Colonic mucosa (tissue), 4 donors: ENCODE measurements at regions not wholly inside any gene's neighbourhood (a gene's known extent, or its start where the extent isn't known, plus 50 kb on each side); places are given as distances from the start of the nearest gene placed in this dataset.

ENCODE experiments used
- DNase-seq: peaks from one replicate; pipeline ENCODE4 v3.0.0-alpha.2; 2020
- H3K27ac ChIP-seq: fragments of 200-600 bp; one replicate; pipeline ENCODE4 v1.8.0; 2021
- H3K27me3 ChIP-seq: fragments of 200-600 bp; one replicate; pipeline ENCODE4 v1.8.0; 2021
- H3K36me3 ChIP-seq: fragments of 200-600 bp; one replicate; pipeline ENCODE4 v1.8.0; 2021
- H3K4me1 ChIP-seq: fragments of 200-600 bp; one replicate; pipeline ENCODE4 v1.8.0; 2021; ENCODE audit warnings: mild to moderate bottlenecking
- H3K4me3 ChIP-seq: fragments of 200-600 bp; one replicate; pipeline ENCODE4 v1.8.0; 2021
- H3K9ac ChIP-seq, 2 donors: one replicate each; pipeline ENCODE4 v1.7.0; 2013; ENCODE audit warnings: control low read depth in 2 of 2, low read depth in 2 of 2, low read length in 2 of 2
- H3K9me3 ChIP-seq: fragments of 200-600 bp; one replicate; pipeline ENCODE4 v1.8.0; 2021
- intact Hi-C: fragments of 100-400 bp; cut with DNase I; formaldehyde crosslinking; loops from one replicate; pipeline ENCODE4 v1.14.1; 2022
- TF ChIP-seq, protein P1 (sequence below): fragments of 200-600 bp; IDR thresholded peaks from one replicate; pipeline ENCODE4 v1.8.0; 2022; ENCODE audit warnings: antibody characterized with exemption, mild to moderate bottlenecking
- donor health status: healthy.
- donor health status: DM: no; HTN: no; CAD: no.
- donor health status: DM: no; HTN: no; CAD: no.

DNA sequence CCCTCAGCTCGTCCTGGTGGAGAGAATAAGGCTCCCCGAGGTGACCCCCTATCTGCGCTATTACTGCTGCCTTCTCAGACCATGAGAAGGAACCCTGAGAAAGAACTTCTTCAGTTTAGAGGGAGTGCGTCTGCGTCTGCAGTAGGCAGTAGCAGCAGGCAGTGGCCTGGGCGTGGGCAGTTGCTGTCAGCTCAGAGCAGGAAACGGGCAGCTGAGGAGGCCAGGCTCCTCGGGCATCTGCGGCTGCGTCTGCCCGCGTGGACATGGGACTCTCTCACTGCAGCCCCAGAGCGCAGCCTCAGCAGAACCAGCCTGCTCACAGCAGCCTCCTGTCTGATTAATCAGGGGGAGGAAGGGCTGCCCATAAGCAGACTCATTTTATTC lies 49.8 kb upstream of the FCN1 start:
- no peak overlapping the region for H3K4me3 ChIP-seq
- no peak for DNase-seq
- intact Hi-C loops, result no loop called here
- H3K27me3 ChIP-seq, result no peaks in the 10 kb centered on the region
- no peak overlapping the region for H3K27ac ChIP-seq
- H3K36me3 ChIP-seq, result no peaks in the 10 kb centered on the region
- no peaks in the 10 kb centered on the region for H3K9me3 ChIP-seq
- no peak overlapping the region for H3K9ac ChIP-seq
- TF ChIP-seq, protein P1, sequence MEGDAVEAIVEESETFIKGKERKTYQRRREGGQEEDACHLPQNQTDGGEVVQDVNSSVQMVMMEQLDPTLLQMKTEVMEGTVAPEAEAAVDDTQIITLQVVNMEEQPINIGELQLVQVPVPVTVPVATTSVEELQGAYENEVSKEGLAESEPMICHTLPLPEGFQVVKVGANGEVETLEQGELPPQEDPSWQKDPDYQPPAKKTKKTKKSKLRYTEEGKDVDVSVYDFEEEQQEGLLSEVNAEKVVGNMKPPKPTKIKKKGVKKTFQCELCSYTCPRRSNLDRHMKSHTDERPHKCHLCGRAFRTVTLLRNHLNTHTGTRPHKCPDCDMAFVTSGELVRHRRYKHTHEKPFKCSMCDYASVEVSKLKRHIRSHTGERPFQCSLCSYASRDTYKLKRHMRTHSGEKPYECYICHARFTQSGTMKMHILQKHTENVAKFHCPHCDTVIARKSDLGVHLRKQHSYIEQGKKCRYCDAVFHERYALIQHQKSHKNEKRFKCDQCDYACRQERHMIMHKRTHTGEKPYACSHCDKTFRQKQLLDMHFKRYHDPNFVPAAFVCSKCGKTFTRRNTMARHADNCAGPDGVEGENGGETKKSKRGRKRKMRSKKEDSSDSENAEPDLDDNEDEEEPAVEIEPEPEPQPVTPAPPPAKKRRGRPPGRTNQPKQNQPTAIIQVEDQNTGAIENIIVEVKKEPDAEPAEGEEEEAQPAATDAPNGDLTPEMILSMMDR, result no peak
- no peaks in the 10 kb centered on the region for H3K4me1 ChIP-seq

GRCh38 chr9:134968011-134968822 lies 50.5 kb upstream of the FCN1 start:
- no peaks in the 10 kb centered on the region for H3K27me3 ChIP-seq
- no peak overlapping the region for H3K27ac ChIP-seq
- no peak for DNase-seq
- H3K9me3 ChIP-seq, result no peaks in the 10 kb centered on the region
- no peaks in the 10 kb centered on the region for H3K36me3 ChIP-seq
- no peak overlapping the region for H3K9ac ChIP-seq
- H3K4me1 ChIP-seq, result no peaks in the 10 kb centered on the region
- intact Hi-C loops, result no loop called here
- no peak overlapping the region for H3K4me3 ChIP-seq
- TF ChIP-seq, protein P1, result no peak

- no peaks in the 10 kb centered on the region for H3K4me1 ChIP-seq
- intact Hi-C loops, result no loop called here
- TF ChIP-seq, protein P1, result no peak
- no peak for DNase-seq
- H3K36me3 ChIP-seq, result no peaks in the 10 kb centered on the region
- H3K27ac ChIP-seq, result no peak overlapping the region
- H3K27me3 ChIP-seq, result no peaks in the 10 kb centered on the region
- no peak overlapping the region for H3K4me3 ChIP-seq
- no peak overlapping the region for H3K9ac ChIP-seq
- no peaks in the 10 kb centered on the region for H3K9me3 ChIP-seq
Measured at GRCh38 chr9:134968823-134969090, 51.0 kb upstream of the FCN1 start.

- H3K27me3 ChIP-seq, result no peaks in the 10 kb centered on the region
- DNase-seq, result no peak
Measured at GRCh38 chr9:134969156-134970045, 51.7 kb upstream of the FCN1 start.

DNA sequence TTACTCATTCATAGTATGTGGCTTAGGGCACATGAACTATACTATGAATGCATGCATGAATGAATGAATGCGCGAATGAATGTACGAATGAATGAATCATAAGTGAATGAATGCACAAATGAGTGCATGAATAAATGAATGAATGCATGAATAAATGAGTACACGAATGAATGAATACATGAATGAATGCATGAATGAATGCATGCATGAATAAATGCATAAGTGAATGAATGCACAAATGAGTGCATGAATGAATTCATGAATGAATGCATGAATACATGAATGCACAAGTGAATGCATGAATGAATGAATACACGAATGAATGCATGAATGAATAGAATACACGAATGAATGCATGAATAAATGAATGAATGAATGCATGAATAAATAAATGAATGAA lies 52.5 kb upstream of the FCN1 start:
- TF ChIP-seq, protein P1, result no peak
- H3K36me3 ChIP-seq, result no peaks in the 10 kb centered on the region
- H3K4me3 ChIP-seq, result no peak overlapping the region
- no peaks in the 10 kb centered on the region for H3K4me1 ChIP-seq
- no peak overlapping the region for H3K27ac ChIP-seq
- no peaks in the 10 kb centered on the region for H3K27me3 ChIP-seq
- H3K9me3 ChIP-seq, result no peaks in the 10 kb centered on the region
- intact Hi-C loops, result no loop called here
- DNase-seq, result no peak
- no peak overlapping the region for H3K9ac ChIP-seq

More at GRCh38 chr9:134969156-134970045, 51.7 kb upstream of the FCN1 start:
- no peaks in the 10 kb centered on the region for H3K36me3 ChIP-seq
- no peak overlapping the region for H3K4me3 ChIP-seq
- no peak overlapping the region for H3K27ac ChIP-seq
- intact Hi-C loops, result no loop called here
- TF ChIP-seq, protein P1, result no peak
- no peaks in the 10 kb centered on the region for H3K4me1 ChIP-seq
- no peak overlapping the region for H3K9ac ChIP-seq
- H3K9me3 ChIP-seq, result no peaks in the 10 kb centered on the region
